ENCODE measurements at regions not wholly inside any gene's neighbourhood (a gene's known extent, or its start where the extent isn't known, plus 50 kb on each side); places are given as distances from the start of the nearest gene placed in this dataset.

DNA sequence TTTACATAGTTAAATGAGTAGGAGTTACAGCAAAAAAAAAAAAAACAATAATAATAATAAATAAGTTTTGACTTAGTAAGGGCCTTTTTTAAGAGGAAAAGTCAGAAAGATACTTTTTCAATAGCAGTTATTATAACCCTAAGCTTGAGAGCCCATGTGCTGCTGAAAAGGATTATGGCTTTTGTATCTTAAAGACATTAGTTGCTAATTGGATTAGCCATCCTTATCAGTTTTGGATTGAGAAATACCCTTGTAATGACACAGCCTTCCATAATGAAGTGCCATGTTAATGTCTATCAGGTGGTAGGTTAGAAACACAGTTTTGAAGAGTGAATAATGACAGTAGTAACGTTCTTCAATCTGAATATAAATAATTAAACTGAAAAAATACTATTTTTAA is 554.0 kb downstream of the RIT2 start:
- DNase-seq, result no peak

DNA sequence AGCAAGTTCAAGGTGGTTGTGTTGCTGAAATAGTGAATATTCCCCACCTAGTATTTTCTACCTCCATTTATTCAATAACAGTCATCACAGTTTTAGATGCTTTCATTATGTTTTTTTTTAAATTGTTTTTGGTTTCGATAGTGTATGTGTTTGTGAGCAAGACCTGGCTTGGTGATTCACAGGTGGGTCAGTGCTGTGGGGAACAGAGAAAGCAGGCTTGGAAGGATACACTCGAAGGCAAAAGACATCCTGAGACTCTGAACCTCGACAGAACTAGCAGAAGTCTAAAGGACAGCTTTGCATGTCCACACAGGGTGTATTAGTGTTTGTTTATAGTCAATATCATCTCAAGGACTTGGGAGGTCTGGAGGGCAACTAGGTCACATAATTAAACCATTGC is 551.5 kb downstream of the RIT2 start:
- DNase-seq, result no peak

DNA sequence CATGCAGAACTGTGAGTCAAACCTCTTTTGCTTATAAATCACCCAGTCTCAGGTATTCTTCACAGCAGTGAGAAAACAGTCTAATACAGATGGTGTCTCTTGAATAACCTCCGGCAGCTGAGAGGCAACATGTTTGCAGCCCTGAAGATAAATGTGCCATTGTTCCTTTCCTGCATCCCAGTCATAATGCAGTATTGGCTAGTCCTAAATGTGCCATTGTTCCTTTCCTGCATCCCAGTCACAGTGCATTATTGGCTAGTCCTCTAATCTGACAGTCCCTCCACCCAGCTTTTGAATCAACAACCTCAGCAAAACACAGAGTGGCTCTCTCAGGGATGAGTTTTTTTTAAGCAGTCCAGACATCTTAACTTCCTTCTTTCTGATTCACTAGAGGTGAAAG is 550.7 kb downstream of the RIT2 start:
- DNase-seq, result no peak

DNA sequence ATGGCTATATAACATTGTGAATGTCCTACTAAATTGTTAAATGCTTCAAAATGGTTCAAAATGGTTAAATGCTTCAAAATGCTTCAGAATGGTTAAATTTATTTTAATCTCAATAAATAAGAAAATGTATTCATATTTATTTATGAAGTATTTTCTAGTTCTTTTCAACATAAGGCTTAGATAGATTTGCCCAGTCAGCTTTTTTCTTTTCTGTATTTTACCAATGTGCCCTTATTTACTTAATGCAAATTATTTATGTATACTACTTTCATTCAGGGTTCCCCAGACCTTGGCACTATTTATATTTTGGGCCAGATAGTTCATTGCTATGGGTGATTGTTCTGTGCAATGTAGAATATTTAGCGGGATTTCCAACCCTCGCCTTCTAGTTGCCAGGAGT is 546.7 kb downstream of the RIT2 start:
- no peak for DNase-seq

DNA sequence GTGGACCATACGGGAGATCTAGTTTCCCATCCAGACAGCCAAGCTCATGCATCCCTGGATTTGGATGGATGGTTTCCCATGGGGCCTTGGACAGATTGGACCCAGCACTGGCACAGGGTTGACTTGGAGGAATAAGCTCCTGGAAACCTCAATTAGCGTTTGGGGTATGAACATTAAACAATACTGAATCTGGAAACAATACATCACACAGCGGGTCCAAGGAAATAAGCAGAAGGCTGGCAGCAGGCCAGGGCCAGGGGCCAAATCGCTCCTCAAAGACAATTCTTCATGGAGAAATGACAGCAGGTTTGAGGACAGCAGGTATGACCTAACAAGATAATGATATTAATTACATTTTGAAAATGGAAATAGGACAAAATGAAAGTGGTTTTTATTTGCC is 540.6 kb downstream of the RIT2 start:
- no peak for DNase-seq

DNA sequence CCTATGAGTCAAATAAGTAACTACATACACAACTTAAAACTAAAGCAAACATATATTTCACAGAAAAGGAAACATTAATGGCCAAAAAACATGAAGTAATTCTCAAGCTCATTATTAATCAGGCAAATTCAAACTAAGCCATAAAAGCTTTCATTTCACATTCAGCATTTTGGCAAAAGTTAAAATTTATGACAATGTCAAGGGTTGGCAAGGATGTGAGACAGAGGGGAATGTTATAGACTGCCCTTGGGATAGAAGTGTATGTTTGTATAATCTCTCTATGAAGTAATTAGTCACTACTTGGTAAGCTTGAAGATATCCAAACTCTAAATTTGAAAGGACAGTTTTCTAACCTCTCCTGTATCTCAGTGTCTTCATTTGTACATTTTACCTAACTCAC is 539.4 kb downstream of the RIT2 start:
- DNase-seq, result no peak

DNA sequence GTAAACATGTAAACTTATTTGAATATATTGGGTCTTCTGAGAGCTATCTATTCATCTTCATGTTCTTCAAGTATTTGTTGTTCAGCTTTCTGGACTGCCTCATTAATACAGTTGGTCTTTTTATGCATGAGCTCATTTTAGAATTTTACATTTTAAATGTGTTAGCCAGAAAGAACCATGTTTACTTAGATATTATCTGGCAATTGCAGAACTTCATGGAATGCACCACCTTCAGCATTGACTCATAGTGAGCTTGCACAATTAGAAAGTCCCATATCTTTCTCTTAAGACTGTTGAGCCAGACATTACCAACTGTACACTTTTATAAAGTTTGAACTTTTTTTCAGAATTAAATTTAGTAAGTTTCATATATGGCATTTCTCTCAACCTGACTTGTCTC is 536.7 kb downstream of the RIT2 start:
- DNase-seq, result no peak

DNA sequence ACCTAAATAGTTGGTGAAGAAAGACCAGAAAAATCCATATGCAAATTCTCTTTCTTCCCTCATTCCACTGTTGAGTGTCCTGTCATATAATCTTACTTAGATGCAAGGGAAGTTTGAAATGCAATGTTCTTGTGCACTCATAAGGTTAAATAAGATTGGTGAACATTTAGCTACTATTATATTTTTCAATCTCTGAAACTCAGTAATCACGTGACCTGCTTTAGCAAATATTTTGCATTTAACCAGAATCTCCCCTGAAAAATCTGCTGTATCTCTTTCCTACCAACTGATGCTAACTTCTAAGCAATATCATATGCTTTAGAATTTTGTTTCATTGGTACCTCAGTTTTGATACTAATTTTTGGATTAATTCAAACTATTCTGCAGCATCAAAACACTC is 533.2 kb downstream of the RIT2 start:
- DNase-seq, result no peak

DNA sequence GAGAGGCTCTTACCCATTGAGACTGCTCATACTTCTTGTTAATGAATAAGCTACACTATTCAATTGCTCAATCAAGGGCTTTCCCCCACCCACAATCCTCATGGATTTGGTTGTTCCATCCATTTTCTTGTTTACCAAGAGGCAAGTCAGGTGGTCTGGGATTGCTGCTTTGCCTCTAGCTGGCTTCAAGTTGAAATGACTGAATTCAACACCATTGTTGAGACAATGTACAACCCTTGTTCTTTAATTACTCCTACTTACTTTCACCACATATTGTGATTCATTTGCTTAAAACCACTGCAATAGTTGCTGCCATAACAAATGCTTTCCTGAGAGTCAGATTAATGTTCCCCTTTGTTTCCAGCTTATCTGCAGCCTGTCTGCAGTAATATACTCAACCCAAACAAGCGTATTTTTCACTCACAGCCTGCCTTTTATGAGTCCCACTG is 532.2 kb downstream of the RIT2 start:
- no peak for DNase-seq

DNA sequence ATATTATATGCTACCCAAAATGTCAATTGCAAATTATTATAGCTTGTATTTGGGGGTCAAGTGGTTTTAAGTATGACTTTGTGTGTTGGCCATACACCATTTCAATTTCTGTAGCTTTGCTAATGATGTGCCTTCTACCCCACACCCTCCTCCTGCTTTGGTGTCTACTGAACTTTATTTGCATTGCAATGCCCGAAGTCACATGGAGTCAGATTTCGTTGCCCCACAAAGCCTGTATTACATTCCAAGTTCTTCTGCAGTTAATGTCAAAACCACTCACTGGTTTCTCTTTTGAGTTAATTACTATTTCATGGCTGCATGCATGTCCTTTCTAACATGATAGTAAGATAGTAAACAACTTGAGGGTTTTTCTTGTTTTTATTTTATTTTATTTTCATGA is 528.9 kb downstream of the RIT2 start:
- DNase-seq, result no peak

DNA sequence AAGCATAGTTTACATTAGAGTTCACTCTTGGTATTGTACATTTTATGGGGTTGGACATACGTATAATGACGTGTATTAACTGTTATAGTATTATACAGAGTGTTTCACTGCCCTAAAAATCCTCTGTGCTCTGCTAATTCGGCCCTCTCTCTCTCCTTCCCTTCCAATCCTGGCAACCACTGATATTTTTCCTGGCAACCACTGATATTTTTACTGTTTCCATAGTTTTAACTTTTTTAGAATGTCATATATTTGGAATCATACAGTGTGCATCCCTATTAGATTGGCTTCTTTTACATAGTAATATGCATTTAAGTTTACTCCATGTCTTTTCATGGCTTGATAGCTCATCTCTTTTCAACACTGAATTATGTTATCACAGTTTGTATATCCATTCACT is 526.7 kb downstream of the RIT2 start:
- DNase-seq, result no peak

DNA sequence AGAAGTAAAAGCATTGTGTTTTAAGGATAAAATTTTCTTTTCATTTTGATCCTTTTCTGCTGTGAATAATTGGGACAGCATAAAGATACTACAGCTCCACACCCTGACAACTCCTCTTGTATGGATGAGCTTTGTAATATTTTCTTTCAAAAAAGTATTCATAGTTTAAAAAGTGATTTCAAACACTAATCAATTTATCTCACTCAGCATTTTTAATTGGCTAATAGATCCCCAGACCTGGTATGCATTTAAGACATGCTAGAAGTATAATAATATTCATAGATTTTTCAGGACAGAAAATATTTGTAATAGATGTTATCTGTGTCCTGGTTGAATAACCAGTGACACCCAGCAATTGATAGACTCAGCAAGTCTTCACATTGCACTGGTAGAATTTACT is 510.7 kb downstream of the RIT2 start:
- DNase-seq, result no peak

DNA sequence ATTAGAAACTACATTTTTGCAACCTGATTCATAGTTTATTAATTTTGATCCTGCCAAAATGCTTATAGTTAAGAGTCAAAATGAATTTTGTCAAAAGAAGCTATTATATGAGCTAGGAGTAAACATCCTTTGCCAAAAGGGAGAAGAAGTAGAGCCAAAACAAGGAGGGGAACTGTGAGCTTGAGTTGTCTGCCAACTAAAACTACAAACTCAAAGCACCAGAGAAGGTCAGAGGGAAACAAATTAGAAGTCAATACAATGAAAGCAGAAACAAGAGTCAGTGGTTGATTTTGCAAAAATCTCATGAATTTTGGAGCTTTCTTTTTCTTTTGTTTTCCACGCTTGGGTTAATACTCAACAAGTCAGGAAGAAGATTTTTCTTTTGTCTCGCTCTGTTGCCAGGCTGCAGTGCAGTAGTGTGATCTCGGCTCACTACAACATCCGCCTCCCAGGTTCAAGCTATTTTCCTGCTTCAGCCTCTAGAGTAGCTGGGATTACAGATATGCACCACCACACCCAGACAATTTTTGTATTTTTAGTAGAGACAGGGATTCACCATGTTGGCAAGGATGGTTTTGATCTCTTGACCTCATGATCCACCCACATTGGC is 508.5 kb downstream of the RIT2 start:
- DNase-seq, result no peak

DNA sequence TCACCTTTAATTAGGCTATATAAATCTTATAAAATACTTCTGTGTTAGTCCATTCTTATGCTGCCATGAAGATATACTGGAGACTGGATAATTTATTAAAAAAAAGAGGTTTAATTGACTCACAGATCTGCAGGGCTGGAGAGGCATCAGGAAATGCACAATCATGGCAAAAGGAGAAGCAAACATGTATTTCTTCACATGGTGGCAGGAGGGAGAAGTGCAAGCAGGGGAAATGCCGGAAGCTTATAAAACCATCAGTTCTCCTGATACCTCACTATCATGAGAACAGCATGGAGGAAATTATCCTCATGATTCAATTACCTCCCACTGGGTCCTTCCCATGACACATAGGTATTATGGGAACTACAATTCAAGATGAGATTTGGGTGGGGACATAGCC is 504.4 kb downstream of the RIT2 start:
- DNase-seq, result no peak

DNA sequence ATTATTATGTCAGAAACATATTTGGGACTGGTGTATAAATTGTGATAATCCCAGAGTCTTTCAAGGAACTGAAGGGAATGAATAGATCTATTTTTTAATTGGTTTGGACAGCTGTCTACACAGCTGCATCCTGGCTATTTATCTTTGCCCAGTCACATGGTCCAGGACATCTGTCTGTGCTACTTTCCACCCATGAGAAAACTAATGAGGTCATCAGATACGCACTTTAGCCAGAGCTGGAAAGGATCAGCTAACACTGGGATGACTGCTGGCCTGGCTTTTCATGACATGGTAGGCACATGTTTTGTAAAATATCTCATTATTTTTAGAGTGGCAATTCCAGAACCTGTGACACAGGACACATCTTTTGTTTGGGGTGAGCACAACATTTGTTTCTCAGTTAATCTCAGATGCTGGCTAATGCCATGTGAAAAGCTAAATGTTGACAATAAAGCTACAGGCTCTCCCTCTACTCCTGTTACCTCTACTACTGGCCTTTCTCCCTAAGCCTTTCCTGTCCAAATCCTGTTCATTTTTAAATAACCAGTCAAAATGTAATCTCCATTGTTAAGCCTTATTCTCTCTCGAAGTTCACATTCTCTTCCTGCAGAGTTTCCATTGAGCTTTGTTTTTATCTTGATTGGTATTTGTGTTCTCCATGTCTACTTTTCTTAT is 500.7 kb downstream of the RIT2 start:
- no peak for DNase-seq

DNA sequence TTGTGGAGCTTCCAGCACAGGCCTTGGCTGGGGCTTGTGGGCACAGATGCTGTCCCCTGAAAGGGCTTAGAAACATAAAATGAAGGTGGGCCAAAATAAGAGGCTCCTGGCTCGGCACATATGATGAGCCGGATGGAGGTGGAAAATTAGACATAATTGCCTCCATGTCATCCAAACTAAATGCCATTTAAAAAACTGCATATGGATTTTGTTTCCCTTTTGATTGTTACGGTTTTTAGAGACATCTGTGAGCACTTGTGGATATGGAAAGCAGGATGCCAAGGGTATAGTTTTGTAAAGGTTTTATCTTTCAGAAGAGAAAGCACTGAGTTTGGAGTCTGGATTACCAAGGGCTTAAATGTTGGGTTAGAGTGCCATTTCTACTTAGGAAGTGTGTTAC is 498.3 kb downstream of the RIT2 start:
- DNase-seq, result no peak

DNA sequence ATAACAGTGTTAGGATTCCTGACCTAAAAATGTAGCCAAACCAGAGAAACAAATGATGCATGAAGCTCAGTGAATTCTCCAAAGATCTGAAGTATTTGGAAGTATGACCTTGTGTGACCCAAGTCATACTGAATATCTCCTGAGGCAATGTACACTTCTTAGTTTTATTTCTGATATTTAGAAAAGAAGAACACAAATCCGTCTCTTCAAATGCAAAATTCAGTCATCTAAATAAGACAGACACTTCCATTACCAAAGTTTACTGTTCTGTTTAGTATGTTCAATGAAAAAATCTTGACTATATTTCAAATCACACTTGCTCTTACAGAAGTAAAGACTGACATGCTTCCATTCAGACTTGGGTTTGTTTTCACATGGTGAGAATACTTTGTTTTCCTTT is 495.7 kb downstream of the RIT2 start:
- DNase-seq, result no peak

DNA sequence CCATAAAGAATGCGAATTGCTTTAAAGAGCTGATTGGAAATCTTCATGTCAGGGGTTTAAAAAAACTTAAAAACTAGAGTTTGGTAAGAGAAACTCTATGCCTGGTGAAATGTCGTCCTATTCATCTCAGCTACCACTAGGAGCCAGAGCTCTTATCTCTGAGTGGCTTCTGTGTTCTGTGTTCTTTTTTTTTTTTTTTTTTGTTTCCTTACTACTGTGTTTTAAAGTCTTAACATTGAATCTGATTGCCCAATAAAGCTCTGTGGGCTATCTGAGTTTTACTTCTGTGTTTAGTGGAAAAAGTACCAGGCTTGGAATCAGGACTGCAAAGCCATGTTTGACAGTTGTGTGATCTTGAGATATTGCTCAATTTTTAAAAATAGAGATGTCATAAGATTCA is 494.8 kb downstream of the RIT2 start:
- no peak for DNase-seq

DNA sequence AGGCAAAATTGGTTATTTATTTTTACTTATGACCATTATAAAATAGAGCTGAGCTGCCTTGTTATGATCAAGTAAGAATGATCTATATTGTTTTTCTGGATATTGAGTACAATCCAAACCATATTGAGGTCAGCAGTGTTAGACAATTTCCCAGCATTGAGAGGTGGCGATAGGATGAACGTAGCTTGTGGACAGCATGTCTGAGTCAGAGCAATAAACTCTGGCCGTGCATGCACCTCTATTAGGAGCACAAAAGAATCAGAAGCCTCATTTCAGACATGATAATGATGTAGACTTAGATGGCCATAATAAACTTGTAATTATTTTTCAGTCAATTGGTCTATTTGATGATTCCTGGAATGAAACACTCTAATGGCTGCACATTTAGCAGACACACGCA is 491.6 kb downstream of the RIT2 start:
- DNase-seq, result no peak

DNA sequence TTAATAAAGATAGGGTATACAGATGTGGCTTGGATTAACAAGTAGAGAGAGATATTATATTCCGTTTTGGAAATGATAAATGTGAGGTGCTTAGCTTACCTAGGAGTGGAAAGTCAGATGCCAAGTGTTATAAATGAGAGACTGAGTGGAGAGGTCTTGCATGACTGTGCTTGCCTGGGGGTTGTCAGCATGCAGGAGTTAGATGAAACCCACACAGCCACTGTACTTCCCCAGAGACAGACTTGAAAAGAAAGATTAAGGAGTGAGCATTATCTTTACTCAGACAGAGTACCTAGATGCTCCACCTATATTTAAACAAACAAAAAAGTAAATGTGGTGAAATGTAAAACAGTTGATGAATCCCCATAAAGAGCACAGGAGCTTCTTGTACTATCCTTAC is 482.7 kb downstream of the RIT2 start:
- DNase-seq, result no peak

DNA sequence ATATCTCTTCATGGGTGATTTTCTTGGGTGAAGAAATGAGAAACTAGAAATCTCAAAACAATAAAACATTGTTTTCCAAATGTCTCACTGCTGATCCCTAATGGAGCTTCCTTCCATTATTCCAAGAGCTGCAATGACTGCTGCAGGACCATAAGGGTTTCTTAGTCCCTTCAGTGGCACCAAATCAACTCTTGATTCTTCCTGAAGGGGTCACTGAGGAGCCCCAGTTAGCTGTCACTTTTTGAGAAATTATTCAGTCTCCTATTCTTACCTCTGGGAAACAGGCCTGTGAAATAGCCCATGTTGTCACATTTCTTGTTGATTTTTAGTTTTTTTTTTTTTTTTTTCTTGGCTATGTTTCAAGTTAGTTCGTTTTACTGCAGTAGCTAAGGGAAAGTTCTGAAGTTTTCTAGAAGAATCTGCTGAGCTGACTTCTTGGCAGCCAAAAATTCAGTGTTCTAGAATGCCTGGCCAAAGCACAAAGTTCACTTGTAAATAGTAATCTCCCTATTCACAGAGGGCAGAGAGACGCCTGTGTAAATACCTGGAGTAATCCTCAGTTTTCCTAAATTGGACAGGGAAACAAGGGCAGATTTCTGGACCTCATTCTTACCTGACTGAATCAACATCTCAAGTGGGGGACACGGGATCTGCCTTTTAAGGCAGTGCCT is 480.0 kb downstream of the RIT2 start:
- no peak for DNase-seq

DNA sequence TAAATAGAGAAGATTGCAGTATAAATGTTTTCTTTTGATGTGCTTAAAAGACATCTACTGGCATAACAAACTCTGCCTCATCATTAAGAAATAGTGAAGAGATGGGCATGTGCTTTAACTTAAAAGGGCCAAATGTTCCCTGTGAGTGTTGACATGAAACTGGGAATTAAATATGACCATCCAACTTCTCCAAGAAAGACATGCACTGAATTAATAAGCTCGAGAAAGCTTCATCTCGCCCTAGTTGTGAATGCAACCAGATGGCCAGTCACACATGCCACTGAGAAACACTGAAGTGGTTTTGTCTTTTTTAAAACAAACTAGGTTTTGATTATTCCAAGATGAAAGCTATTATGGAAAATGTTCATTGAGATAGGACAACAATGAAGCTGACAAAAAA is 479.2 kb downstream of the RIT2 start:
- DNase-seq, result no peak

DNA sequence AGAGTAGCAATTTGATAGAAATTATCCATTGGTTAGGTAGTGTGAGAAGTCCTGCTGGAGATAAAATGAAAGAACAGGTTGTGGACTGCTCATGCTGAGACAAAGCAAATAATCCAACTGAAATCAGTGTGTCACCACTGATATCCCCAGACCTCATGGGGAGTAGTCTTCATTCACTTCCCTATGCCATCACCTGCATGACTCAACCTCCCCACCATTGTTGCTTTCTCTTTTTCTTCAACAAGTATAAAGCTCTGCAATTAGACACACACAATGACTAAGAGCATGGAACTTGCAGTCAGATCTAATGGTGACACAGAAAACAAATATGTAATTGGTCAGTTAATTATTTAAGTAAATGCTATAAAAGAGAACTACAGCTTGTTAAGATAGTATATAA is 475.3 kb downstream of the RIT2 start:
- DNase-seq, result no peak

DNA sequence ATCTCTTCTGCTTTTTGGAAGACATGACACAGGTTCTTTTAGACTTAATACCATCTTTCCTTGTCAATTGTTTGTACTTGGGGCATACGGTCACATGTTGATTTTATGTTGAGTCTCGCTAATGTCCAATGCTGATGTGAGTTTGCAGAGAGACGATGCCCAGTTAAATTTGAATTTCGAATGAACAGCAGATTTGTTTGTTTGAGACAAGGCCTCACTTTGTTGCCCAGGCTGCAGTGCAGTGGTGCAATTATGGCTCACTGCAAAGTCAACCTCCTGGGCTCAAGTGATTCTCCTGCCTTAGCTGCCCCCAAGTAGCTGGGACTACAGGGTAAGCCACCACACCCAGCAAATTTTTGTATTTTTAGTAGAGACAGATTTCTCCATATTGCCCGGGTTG is 473.5 kb downstream of the RIT2 start:
- no peak for DNase-seq

DNA sequence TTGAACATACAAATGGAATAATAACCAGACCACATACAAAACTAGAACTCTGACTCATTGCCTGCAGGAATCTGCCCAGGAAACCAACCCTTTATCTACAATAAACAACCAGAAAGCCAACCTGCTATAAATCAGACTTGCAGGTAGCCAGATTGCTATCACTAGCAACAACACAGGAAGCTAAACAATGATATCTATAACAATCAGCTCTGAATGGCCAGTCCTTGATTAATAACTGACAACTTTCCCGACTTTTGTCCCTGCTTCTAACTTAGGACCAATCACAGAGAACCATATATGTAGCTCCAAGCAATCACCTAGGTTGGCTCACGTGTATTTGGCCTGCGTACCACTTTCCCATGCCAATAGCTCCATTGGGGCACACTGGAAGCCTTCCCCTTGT is 470.8 kb downstream of the RIT2 start:
- DNase-seq, result no peak

All from NCI-H1436 treated with DMSO at 0.1 percent for 48 hours (cell line).